ENCODE measurements at regions not wholly inside any gene's neighbourhood (a gene's known extent, or its start where the extent isn't known, plus 50 kb on each side); places are given as distances from the start of the nearest gene placed in this dataset.

DNA sequence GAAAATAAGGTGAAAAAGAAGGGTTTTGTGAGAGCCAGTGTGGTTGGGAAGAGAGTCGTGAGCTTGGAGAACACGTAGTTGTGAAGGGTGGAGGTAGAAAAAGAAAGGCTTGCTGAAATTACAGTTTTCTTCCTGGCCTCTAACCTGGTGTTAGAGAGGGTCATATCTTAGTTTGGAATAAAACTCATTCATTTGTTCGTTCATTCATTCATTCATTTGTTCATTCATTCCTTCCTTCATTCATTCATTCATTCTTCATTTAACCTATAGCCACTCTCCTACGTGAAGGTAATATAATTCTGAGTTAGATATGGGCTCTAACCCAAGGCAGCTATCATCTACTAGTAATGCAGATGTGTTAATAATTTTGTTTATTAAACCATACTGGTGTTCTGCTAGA is 111.8 kb upstream of the ZNF521 start:
- DNase-seq (ENCODE audit: low spot score), result no peak
- Histone ChIP-seq H3K4me3 (ENCODE audit: low read depth, low read length, poor library complexity, severe bottlenecking) (no peak overlapping the region), H3K9me3 (ENCODE audit: low read depth, low read length, poor library complexity, severe bottlenecking) (no peaks in the 10 kb centered on the region), H3K27me3 (replicated peaks; ENCODE audit: insufficient read depth, low read depth, low read length, poor library complexity) (no peaks in the 10 kb centered on the region), H3K27ac (ENCODE audit: low read depth, low read length, poor library complexity, severe bottlenecking) (no peak overlapping the region), H3K36me3 (ENCODE audit: insufficient read depth, low read length, poor library complexity, severe bottlenecking) (no peaks in the 10 kb centered on the region), H3K4me1 (ENCODE audit: insufficient read depth, low read length, poor library complexity, severe bottlenecking) (no peaks in the 10 kb centered on the region)
- BruUV-seq (replicated peaks), result no TSS peak
- POLR2A ChIA-PET (ENCODE audit: low non-redundant PET), result no interaction called here
- intact Hi-C loops (cut with micrococcal nuclease; ENCODE audit: unreplicated experiment), result no loop called here
- CTCF ChIA-PET, result no interaction called here
- TF ChIP-seq EZH2 (IDR thresholded peaks at IDR 0.05; ENCODE audit: borderline replicate concordance, low read depth, low read length, poor library complexity, severe bottlenecking), result no peak
- TF ChIP-seq CTCF (conservative IDR thresholded peaks at IDR 0.05; ENCODE audit: low read depth, low read length), result no peak

- POLR2A ChIA-PET (ENCODE audit: low non-redundant PET), result no interaction called here
- no peak overlapping the region for H3K4me3 ChIP-seq (ENCODE audit: low read depth, low read length, poor library complexity, severe bottlenecking)
- H3K27ac ChIP-seq (ENCODE audit: low read depth, low read length, poor library complexity, severe bottlenecking), result no peak overlapping the region
- CTCF ChIA-PET, result no interaction called here
- BruUV-seq (replicated peaks), result no TSS peak
- H3K9me3 ChIP-seq (ENCODE audit: low read depth, low read length, poor library complexity, severe bottlenecking), result no peaks in the 10 kb centered on the region
- intact Hi-C loops (cut with micrococcal nuclease; ENCODE audit: unreplicated experiment), result no loop called here
- no peak for TF ChIP-seq EZH2 (IDR thresholded peaks at IDR 0.05; ENCODE audit: borderline replicate concordance, low read depth, low read length, poor library complexity, severe bottlenecking)
- no peak for TF ChIP-seq CTCF (conservative IDR thresholded peaks at IDR 0.05; ENCODE audit: low read depth, low read length)
- no peak for DNase-seq (ENCODE audit: low spot score)
- no peaks in the 10 kb centered on the region for H3K4me1 ChIP-seq (ENCODE audit: insufficient read depth, low read length, poor library complexity, severe bottlenecking)
- H3K27me3 ChIP-seq (replicated peaks; ENCODE audit: insufficient read depth, low read depth, low read length, poor library complexity), result no peaks in the 10 kb centered on the region
- no peaks in the 10 kb centered on the region for H3K36me3 ChIP-seq (ENCODE audit: insufficient read depth, low read length, poor library complexity, severe bottlenecking)
Measured at GRCh38 chr18:25459814-25460213, 107.8 kb upstream of the ZNF521 start.

- Histone ChIP-seq H3K27ac (ENCODE audit: low read depth, low read length, poor library complexity, severe bottlenecking) (no peak overlapping the region), H3K4me1 (ENCODE audit: insufficient read depth, low read length, poor library complexity, severe bottlenecking) (no peaks in the 10 kb centered on the region), H3K4me3 (ENCODE audit: low read depth, low read length, poor library complexity, severe bottlenecking) (no peak overlapping the region), H3K36me3 (ENCODE audit: insufficient read depth, low read length, poor library complexity, severe bottlenecking) (no peaks in the 10 kb centered on the region), H3K9me3 (ENCODE audit: low read depth, low read length, poor library complexity, severe bottlenecking) (peaks cover 1% of the 10 kb centered on the region), H3K27me3 (replicated peaks; ENCODE audit: insufficient read depth, low read depth, low read length, poor library complexity) (no peaks in the 10 kb centered on the region)
- ChIA-PET POLR2A (ENCODE audit: low non-redundant PET) (no interaction called here), CTCF (no interaction called here)
- BruUV-seq (replicated peaks), result no TSS peak
- intact Hi-C loops (cut with micrococcal nuclease; ENCODE audit: unreplicated experiment), result no loop called here
- TF ChIP-seq CTCF (conservative IDR thresholded peaks at IDR 0.05; ENCODE audit: low read depth, low read length), result no peak
- TF ChIP-seq EZH2 (IDR thresholded peaks at IDR 0.05; ENCODE audit: borderline replicate concordance, low read depth, low read length, poor library complexity, severe bottlenecking), result no peak
- DNase-seq (ENCODE audit: low spot score), result no peak
Measured at GRCh38 chr18:25457601-25458000, 105.6 kb upstream of the ZNF521 start.

All from A673 (cell line).